Stomach (tissue), 4 donors: ENCODE measurements at regions not wholly inside any gene's neighbourhood (a gene's known extent, or its start where the extent isn't known, plus 50 kb on each side); places are given as distances from the start of the nearest gene placed in this dataset.

Source experiments
- EP300 ChIP-seq: sonication (generic); formaldehyde crosslinking; IDR thresholded peaks from one replicate; pipeline ENCODE4 v1.6.1; 2017; ENCODE audit warnings: antibody characterized with exemption
- POLR2AphosphoS5 ChIP-seq, 3 donors: sonication (generic); formaldehyde crosslinking; IDR thresholded peaks; one replicate each; pipeline ENCODE4 v1.6.1; 2016; ENCODE audit warnings: antibody characterized with exemption in 3 of 3
- TF ChIP-seq, protein P1 (sequence below), 7 experiments: fragments of 450-650 bp in 4 of 7; fragments of 200-600 bp in 3 of 7; sonication (generic) in 3 of 7; IDR thresholded peaks; one replicate each; pipeline ENCODE4 v1.5.1; 2016 to 2019; ENCODE audit warnings: antibody characterized with exemption in 7 of 7, control low read depth in 2 of 7, mild to moderate bottlenecking in 1 of 7

DNA sequence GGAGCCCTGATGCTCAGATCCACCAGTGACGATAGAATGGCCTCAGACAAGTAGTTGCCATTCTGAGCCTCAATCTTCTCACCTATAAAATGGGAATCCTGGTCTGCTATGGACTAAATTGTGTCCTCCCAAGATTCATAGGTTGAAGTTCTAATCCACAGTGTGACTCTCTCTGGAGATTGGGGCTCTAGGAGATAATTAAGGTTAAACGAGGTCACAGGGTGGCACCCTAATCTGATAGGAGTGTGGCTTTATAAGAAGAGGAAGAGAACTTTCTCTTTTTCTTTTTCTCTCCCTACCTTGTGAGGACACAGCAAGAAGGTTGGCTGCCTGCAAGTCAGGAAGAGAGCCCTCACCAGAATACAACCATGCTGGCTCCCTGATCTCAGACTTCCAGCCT is 214.1 kb downstream of the KATNAL1 start:
- TF ChIP-seq POLR2AphosphoS5 (IDR thresholded peaks at IDR 0.05) (no peak), EP300 (no peak)
- TF ChIP-seq, protein P1, sequence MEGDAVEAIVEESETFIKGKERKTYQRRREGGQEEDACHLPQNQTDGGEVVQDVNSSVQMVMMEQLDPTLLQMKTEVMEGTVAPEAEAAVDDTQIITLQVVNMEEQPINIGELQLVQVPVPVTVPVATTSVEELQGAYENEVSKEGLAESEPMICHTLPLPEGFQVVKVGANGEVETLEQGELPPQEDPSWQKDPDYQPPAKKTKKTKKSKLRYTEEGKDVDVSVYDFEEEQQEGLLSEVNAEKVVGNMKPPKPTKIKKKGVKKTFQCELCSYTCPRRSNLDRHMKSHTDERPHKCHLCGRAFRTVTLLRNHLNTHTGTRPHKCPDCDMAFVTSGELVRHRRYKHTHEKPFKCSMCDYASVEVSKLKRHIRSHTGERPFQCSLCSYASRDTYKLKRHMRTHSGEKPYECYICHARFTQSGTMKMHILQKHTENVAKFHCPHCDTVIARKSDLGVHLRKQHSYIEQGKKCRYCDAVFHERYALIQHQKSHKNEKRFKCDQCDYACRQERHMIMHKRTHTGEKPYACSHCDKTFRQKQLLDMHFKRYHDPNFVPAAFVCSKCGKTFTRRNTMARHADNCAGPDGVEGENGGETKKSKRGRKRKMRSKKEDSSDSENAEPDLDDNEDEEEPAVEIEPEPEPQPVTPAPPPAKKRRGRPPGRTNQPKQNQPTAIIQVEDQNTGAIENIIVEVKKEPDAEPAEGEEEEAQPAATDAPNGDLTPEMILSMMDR (IDR thresholded peaks at IDR 0.05): no peak
